HEK293 (cell line): ENCODE measurements at regions not wholly inside any gene's neighbourhood (a gene's known extent, or its start where the extent isn't known, plus 50 kb on each side); places are given as distances from the start of the nearest gene placed in this dataset.

Experiments used
- CTCF ChIA-PET: fragments of 350-600 bp; formaldehyde crosslinking; extraction: SDS; loops from one replicate; lab custom pipeline; 2021; ENCODE audit warnings: antibody characterized with exemption; lab: Yijun Ruan, JAX
- POLR2A ChIA-PET: fragments of 300-600 bp; formaldehyde crosslinking; extraction: SDS; loops from one replicate; lab custom pipeline; 2020; ENCODE audit warnings: antibody characterized with exemption, inconsistent platforms; lab: Yijun Ruan, JAX
- H3K27ac ChIP-seq: fragments of 200-500 bp; sonication (Bioruptor generic); 2 replicates; pipeline ENCODE4 v1.5.1; 2014; ENCODE audit warnings: low read depth, low read length, control low read depth, inconsistent platforms; ENCODE audit errors: extremely low read depth
- H3K36me3 ChIP-seq, 2 experiments: fragments of 200-500 bp in 1 of 2; sonication (Bioruptor generic) in 1 of 2; 1 replicate in 1 of 2; 2 replicates in 1 of 2; pipeline ENCODE4 v1.5.1; 2014 to 2017; ENCODE audit warnings: inconsistent platforms in 2 of 2, low read length in 2 of 2; ENCODE audit not compliant: control insufficient read depth in 2 of 2, insufficient read depth in 1 of 2
- H3K4me1 ChIP-seq: fragments of 200-500 bp; sonication (Bioruptor generic); 2 replicates; pipeline ENCODE4 v1.5.1; 2014; ENCODE audit warnings: mild to moderate bottlenecking, low read length, inconsistent platforms; ENCODE audit not compliant: control insufficient read depth, insufficient read depth
- H3K4me3 ChIP-seq: 2 replicates; pipeline ENCODE4 v1.5.1; 2011; ENCODE audit warnings: low read depth, mild to moderate bottlenecking, control low read depth, low read length, moderate library complexity
- H3K9me3 ChIP-seq: fragments of 200-500 bp; sonication (Bioruptor generic); 2 replicates; pipeline ENCODE4 v1.5.1; 2014; ENCODE audit warnings: low read depth, low read length, inconsistent platforms; ENCODE audit not compliant: control insufficient read depth, insufficient read depth
- BCL11B ChIP-seq: fragments of 450-650 bp; formaldehyde crosslinking; IDR thresholded peaks from 2 replicates; pipeline ENCODE4 v1.5.1; 2016; ENCODE audit warnings: low read depth, missing biosample characterization, missing genetic modification characterization
- EGR2 ChIP-seq: fragments of 450-650 bp; formaldehyde crosslinking; IDR thresholded peaks from 2 replicates; pipeline ENCODE4 v1.5.1; 2016; ENCODE audit warnings: low read depth, missing biosample characterization, missing genetic modification characterization
- GLI4 ChIP-seq: fragments of 450-650 bp; formaldehyde crosslinking; IDR thresholded peaks from 2 replicates; pipeline ENCODE4 v1.5.1; 2016; ENCODE audit warnings: missing biosample characterization, missing genetic modification characterization
- KLF7 ChIP-seq: fragments of 450-650 bp; formaldehyde crosslinking; IDR thresholded peaks from 2 replicates; pipeline ENCODE4 v1.5.1; 2016; ENCODE audit warnings: missing biosample characterization, missing genetic modification characterization, borderline replicate concordance
- MZF1 ChIP-seq: fragments of 450-650 bp; formaldehyde crosslinking; IDR thresholded peaks from 2 replicates; pipeline ENCODE4 v1.5.1; 2017; ENCODE audit warnings: missing biosample characterization, missing genetic modification characterization, borderline replicate concordance
- PRDM1 ChIP-seq: fragments of 450-650 bp; formaldehyde crosslinking; IDR thresholded peaks from 2 replicates; pipeline ENCODE4; 2016; ENCODE audit warnings: missing biosample characterization, missing genetic modification characterization
- REST ChIP-seq: fragments of 450-650 bp; formaldehyde crosslinking; IDR thresholded peaks from 2 replicates; pipeline ENCODE4 v1.5.1; 2016; ENCODE audit warnings: missing biosample characterization, missing genetic modification characterization
- ZNF121 ChIP-seq: fragments of 450-650 bp; formaldehyde crosslinking; IDR thresholded peaks from 2 replicates; pipeline ENCODE4 v1.5.1; 2016; ENCODE audit warnings: missing biosample characterization, missing genetic modification characterization
- ZNF140 ChIP-seq: fragments of 450-650 bp; formaldehyde crosslinking; IDR thresholded peaks from 2 replicates; pipeline ENCODE4 v1.5.1; 2016; ENCODE audit warnings: missing biosample characterization, missing genetic modification characterization
- ZNF184 ChIP-seq: fragments of 450-650 bp; IDR thresholded peaks from 2 replicates; pipeline ENCODE4 v1.5.1; 2018; ENCODE audit warnings: missing biosample characterization, mild to moderate bottlenecking, missing genetic modification characterization
- ZNF311 ChIP-seq: fragments of 450-650 bp; formaldehyde crosslinking; IDR thresholded peaks from 2 replicates; pipeline ENCODE4 v1.5.1; 2017; ENCODE audit warnings: missing biosample characterization, missing genetic modification characterization, borderline replicate concordance
- ZNF324 ChIP-seq: fragments of 450-650 bp; formaldehyde crosslinking; IDR thresholded peaks from 2 replicates; pipeline ENCODE4 v1.5.1; 2016; ENCODE audit warnings: missing biosample characterization, missing genetic modification characterization
- ZNF449 ChIP-seq: fragments of 450-650 bp; formaldehyde crosslinking; IDR thresholded peaks from 2 replicates; pipeline ENCODE4 v1.5.1; 2017; ENCODE audit warnings: missing biosample characterization, mild to moderate bottlenecking, missing genetic modification characterization, moderate library complexity
- ZNF48 ChIP-seq: fragments of 450-650 bp; formaldehyde crosslinking; IDR thresholded peaks from 2 replicates; pipeline ENCODE4 v1.5.1; 2016; ENCODE audit warnings: missing biosample characterization, missing genetic modification characterization
- ZNF530 ChIP-seq: fragments of 450-650 bp; formaldehyde crosslinking; IDR thresholded peaks from 2 replicates; pipeline ENCODE4 v1.5.1; 2016; ENCODE audit warnings: low read depth, missing biosample characterization, missing genetic modification characterization
- ZNF560 ChIP-seq: fragments of 450-650 bp; formaldehyde crosslinking; IDR thresholded peaks from 2 replicates; pipeline ENCODE4 v1.5.1; 2017; ENCODE audit warnings: missing biosample characterization, missing genetic modification characterization, borderline replicate concordance
- ZNF677 ChIP-seq: fragments of 450-650 bp; IDR thresholded peaks from 2 replicates; pipeline ENCODE4 v1.5.0; 2018; ENCODE audit warnings: missing biosample characterization, mild to moderate bottlenecking, missing genetic modification characterization, moderate library complexity
- ZNF791 ChIP-seq: fragments of 450-650 bp; formaldehyde crosslinking; IDR thresholded peaks from 2 replicates; pipeline ENCODE4 v1.5.1; 2016; ENCODE audit warnings: missing biosample characterization, missing genetic modification characterization
- ZNF843 ChIP-seq: fragments of 450-650 bp; formaldehyde crosslinking; IDR thresholded peaks from 2 replicates; pipeline ENCODE4 v1.5.1; 2016; ENCODE audit warnings: missing biosample characterization, missing genetic modification characterization
- ZSCAN5A ChIP-seq: fragments of 450-650 bp; formaldehyde crosslinking; IDR thresholded peaks from 2 replicates; pipeline ENCODE4 v1.5.1; 2016; ENCODE audit warnings: missing biosample characterization, missing genetic modification characterization
- TF ChIP-seq, protein P1 (sequence below): fragments of 450-650 bp; formaldehyde crosslinking; IDR thresholded peaks from 2 replicates; pipeline ENCODE4 v1.5.1; 2016; ENCODE audit warnings: missing biosample characterization, missing genetic modification characterization

DNA sequence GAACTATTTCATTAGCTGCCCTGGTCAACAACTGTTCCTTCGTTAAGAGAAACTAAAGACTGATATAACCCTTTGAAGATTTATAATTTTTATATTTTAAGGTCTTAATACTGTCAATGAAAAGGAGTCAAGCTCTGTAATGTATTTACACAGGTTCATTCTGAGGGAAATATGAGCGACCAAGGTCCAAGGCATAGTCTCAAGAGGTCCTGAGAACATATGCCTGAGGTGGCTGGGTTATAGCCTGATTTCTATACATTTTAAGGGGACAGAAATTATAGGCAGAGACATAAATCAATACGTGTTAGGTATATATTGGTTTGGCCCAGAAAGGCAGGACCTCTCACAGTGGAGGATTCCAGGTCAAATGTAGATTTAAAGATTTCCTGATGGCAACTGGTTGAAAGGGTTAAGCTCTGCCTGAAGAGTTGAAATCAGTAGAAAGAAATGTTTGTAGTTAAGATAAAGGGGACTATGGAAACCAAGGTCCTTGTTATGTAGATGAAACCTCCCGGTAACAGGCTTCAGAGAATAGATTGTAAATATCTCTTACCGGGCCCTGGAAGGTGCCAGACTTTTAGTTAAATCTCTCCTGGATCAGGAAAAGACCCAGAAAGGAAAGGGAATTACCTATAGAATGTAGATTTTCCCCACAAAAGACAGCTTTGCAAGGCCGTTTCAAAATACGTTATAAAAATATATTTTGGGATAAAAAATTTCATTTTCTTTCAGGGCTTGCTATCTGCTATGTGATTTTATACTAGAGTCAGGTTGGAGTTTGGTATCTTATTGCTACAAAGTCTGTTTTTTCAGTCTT lies 107.3 kb upstream of the PRLR start:
- no peak overlapping the region for H3K27ac ChIP-seq
- POLR2A ChIA-PET, result no interaction called here
- no peak for TF ChIP-seq BCL11B (tag by site-specific recombination)
- TF ChIP-seq ZNF530 (tag by site-specific recombination), result no peak
- no peak for TF ChIP-seq ZNF843
- no peaks in the 10 kb centered on the region for H3K36me3 ChIP-seq
- CTCF ChIA-PET, result no interaction called here
- H3K4me1 ChIP-seq, result no peaks in the 10 kb centered on the region
- no peaks in the 10 kb centered on the region for H3K9me3 ChIP-seq
- no peak overlapping the region for H3K4me3 ChIP-seq

DNA sequence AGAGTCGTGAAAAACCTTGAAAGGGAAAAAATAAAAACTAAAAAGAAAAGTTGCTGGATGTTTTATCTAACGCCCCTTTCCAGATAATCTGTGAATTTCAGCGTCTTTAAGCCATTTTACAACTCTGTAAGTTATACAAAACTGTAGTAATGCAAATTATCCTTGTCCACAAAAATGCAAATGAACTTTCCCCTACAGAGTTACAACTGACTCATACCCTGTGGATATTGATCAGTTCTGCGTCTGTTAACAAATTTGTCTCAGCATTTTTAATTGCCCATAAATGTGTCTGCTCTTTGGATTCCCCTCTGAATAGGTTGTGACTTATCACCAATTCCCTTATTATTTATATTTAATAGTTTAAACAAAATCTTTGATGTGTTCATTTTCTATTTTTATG lies 105.9 kb upstream of the PRLR start:
- ChIA-PET POLR2A (no interaction called here), CTCF (no interaction called here)
- TF ChIP-seq ZSCAN5A, result no peak
- no peak for TF ChIP-seq ZNF48 (tag by site-specific recombination)
- Histone ChIP-seq H3K9me3 (no peaks in the 10 kb centered on the region), H3K4me3 (no peak overlapping the region), H3K27ac (no peak overlapping the region), H3K36me3 (no peaks in the 10 kb centered on the region), H3K4me1 (no peaks in the 10 kb centered on the region)

- H3K36me3 ChIP-seq, result no peaks in the 10 kb centered on the region
- H3K4me3 ChIP-seq, result no peak overlapping the region
- TF ChIP-seq ZNF677 (no peak), KLF7 (tag by site-specific recombination) (no peak), MZF1 (tag by site-specific recombination) (no peak), ZNF791 (no peak), EGR2 (tag by site-specific recombination) (no peak), ZNF121 (no peak), GLI4 (tag by site-specific recombination) (no peak)
- H3K9me3 ChIP-seq, result no peaks in the 10 kb centered on the region
- ChIA-PET POLR2A (no interaction called here), CTCF (no interaction called here)
- no peak overlapping the region for H3K27ac ChIP-seq
- no peaks in the 10 kb centered on the region for H3K4me1 ChIP-seq
Observed at GRCh38 chr5:35335752-35336151, 105.5 kb upstream of the PRLR start.

- Histone ChIP-seq H3K27ac (no peak overlapping the region), H3K9me3 (no peaks in the 10 kb centered on the region), H3K36me3 (no peaks in the 10 kb centered on the region), H3K4me3 (no peak overlapping the region), H3K4me1 (no peaks in the 10 kb centered on the region)
- ChIA-PET POLR2A (no interaction called here), CTCF (interaction anchor here (0.6 kb wide), 1 partner anchor 258 kb away, joined by 4 read pairs; no protein-coding TSS in a partner anchor)
- TF ChIP-seq ZNF324 (no peak), ZNF140 (tag by site-specific recombination) (no peak), REST (tag by site-specific recombination) (no peak), PRDM1 (tag by site-specific recombination) (no peak), ZNF560 (tag by site-specific recombination) (no peak), ZNF311 (tag by site-specific recombination) (no peak), ZNF184 (tag by site-specific recombination) (no peak), ZNF449 (tag by site-specific recombination) (no peak)
- TF ChIP-seq, protein P1, sequence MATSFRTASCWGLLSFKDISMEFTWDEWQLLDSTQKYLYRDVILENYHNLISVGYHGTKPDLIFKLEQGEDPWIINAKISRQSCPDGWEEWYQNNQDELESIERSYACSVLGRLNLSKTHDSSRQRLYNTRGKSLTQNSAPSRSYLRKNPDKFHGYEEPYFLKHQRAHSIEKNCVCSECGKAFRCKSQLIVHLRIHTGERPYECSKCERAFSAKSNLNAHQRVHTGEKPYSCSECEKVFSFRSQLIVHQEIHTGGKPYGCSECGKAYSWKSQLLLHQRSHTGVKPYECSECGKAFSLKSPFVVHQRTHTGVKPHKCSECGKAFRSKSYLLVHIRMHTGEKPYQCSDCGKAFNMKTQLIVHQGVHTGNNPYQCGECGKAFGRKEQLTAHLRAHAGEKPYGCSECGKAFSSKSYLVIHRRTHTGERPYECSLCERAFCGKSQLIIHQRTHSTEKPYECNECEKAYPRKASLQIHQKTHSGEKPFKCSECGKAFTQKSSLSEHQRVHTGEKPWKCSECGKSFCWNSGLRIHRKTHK (tag by site-specific recombination), result no peak
Observed at GRCh38 chr5:35333366-35333765, 103.1 kb upstream of the PRLR start.
